ENCODE measurements at regions not wholly inside any gene's neighbourhood (a gene's known extent, or its start where the extent isn't known, plus 50 kb on each side); places are given as distances from the start of the nearest gene placed in this dataset.

DNA sequence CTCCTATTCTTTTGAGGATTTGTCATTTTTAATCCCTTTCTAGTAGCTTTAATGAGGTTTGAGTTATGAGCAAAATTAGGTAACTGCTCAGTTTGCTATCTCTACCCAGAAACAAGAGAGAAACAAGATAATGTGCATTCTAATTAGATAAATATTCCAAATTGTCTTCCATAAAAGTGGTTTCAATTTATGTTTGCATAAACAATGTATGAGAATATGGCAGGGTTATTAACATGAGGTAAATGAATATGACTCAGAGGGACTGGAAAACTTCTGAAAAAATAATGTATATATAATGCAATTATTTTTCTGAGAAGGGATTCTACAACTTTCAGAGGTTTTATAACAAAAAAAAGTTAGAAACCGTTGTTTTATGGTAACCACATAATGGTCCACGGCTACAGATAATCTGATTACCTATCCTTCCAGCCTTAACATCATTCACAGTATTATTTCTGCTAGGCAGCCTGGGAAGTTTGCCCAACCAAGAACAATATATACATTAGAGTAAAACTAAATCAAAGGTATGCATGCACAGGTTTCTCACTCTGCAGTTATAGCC lies 101.2 kb downstream of the CRPPA start:
- FAIRE-seq (no peak), DNase-seq (ENCODE audit: low spot score) (no peak)

DNA sequence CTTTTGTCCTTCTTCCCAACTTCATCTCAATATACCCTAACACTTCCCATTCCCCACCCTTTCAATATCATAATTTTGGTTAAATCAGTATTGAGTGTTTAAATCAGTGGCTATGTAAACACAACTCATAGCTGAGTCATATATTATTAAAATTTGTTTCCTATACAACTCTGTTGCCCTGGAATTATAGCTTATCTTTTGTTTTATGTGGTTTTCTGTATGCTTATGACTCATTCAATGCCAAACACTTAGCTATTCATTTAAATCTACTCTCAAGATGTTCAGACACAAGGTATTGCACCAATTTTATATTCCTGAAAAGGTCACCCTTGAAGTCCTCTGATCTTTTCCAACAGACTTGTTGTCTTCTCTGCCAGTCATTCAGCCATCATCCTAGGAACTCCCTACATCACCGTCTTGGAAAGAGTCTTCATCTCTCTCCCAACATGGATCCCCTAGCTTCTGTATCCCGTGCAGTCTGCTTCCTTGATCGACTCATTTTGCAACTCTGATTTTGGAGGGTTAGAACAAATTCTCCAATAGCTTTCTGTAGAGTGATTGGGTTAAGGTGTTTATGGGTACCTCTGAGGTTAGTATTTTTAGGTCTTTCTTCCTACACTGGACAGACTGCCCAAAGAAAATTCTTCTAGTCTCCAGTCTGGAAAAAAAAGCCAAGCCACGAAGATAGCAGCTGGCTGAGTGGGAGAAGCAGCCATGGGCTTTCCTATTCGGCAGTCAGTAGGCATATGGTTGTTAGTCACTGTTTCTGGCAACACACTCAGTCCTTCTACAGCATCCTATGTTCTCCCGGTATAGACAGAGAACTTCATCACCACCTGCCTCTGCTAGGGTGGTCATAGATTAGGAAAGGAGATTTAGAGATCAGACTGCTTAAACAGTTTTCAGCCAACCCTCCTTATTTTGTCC lies 102.1 kb downstream of the CRPPA start:
- peak; percentile 15 for DNase-seq (ENCODE audit: low spot score)

DNA sequence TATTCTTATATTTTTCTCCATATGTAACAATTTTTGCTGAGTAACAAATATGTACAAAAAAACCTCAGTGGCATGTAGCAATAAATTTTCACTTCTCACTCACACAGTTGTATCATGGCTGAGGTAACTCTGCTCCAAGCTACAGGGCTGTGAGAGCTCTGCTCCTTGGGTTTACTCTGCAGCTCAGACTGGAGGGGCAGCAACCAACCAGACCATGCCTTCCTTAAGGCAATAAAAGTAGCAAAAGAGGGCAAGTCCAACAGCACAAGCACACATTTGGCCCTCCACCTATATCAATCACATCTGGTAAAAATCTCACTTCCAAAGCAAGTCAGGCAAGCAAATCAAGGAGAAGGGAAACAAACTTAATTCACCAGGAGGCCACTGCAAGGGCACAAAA lies 102.9 kb downstream of the CRPPA start:
- no peak for DNase-seq (ENCODE audit: low spot score)
- no peak for FAIRE-seq

More for the DNA sequence above, 102.1 kb downstream of the CRPPA start:
- no peak for FAIRE-seq

DNA sequence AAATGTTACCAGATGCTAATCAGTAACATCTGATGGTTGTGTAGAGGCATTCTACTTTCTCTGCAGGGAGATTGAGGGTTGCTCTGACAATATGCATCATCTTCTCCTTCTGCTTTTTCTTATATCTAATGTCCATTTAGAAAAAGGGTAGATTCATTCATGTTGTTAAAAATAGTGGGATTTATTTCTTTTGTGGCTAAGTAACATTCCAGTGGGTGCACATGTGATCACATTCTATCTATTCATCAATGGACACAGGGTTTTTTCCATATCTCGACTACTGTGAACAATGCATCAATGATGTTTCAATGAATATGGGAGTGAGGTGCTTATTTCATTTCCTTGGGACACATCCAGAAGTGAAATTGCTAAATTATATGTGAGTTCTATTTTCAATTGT lies 103.9 kb downstream of the CRPPA start:
- DNase-seq (ENCODE audit: low spot score), result no peak
- no peak for FAIRE-seq

GRCh38 chr7:16315280-16315679 lies 106.1 kb downstream of the CRPPA start:
- DNase-seq (ENCODE audit: low spot score), result no peak
- FAIRE-seq, result no peak

GRCh38 chr7:16309129-16309528 lies 112.2 kb downstream of the CRPPA start:
- DNase-seq (ENCODE audit: low spot score), result no peak
- no peak for FAIRE-seq

DNA sequence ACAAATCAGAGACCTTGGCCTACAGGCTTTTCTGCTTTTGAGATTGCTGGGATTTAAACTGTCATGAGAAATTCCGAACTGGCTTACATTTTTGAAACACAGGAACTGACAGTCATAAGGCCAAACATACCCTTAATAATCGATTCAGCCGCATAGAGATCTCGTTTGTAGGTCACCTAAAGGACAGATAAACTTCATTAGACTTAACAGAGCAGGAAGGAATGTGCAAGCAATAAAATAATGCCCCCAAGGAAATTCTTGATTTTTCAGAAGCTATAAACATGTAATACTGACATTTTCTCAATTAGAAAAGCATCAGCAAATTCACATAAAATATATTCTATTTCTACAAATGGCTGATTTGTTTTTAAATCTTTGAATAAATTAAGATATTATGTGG lies 120.0 kb downstream of the CRPPA start:
- DNase-seq (ENCODE audit: low spot score) (no peak), FAIRE-seq (no peak)

GRCh38 chr7:16300361-16300895 lies 120.9 kb downstream of the CRPPA start:
- FAIRE-seq, result no peak

GRCh38 chr7:16299853-16300252 lies 121.5 kb downstream of the CRPPA start:
- DNase-seq (ENCODE audit: low spot score) (no peak), FAIRE-seq (no peak)

More at GRCh38 chr7:16300361-16300895, 120.9 kb downstream of the CRPPA start:
- no peak for DNase-seq (ENCODE audit: low spot score)

DNA sequence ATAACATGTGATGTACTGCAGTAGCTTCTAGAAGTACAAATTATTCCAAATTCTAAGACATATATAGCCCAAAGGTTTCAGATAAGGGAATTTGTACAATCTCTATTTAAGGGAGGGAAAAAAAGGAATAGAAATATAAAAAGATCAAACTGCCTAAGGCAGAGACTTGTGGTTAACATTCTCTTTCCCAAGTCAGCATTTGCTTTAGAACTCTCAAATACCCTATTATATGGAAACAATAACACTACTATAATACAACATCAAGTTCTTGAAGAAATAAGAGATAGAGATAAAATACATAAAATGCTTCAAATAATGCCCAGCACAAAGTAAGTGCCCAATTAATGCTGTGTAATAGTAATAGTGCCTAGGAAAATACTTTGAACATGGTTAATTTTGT lies 123.1 kb downstream of the CRPPA start:
- no peak for DNase-seq (ENCODE audit: low spot score)
- no peak for FAIRE-seq

GRCh38 chr7:16295558-16295957 lies 125.8 kb downstream of the CRPPA start:
- no peak for FAIRE-seq
- DNase-seq (ENCODE audit: low spot score), result no peak

GRCh38 chr7:16293669-16294425 lies 127.5 kb downstream of the CRPPA start:
- no peak for DNase-seq (ENCODE audit: low spot score)
- FAIRE-seq, result no peak

- no peak for DNase-seq (ENCODE audit: low spot score)
- FAIRE-seq, result no peak
Measured at GRCh38 chr7:16284581-16284980, 136.8 kb downstream of the CRPPA start.

DNA sequence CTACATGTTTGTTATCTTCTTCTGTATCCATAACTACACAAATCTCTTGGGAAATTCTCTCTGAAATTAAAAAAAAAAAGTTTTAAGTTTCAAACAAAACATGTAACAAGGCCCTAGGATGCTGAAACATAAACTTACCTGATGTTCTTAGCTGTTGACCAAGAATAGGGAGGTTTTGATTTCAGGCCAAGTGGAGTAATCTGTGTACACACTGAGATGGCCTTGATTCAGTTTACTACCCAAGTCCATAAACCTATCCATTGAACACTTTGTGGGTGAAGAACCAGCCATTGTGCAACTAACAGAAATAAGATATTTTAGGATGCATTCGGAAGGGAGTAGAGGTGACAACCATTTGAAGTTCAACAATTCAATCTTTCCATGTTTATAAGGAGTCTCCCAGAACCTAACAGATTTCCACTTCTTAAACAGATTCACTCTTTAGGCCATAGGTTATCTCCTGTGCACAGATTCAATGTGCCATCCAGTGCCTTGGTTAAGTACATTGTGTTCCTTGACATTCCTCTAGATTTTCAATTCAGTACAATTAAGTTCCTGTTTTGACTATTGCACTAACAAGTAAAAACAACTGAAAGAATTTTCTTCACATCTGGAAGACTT lies 143.1 kb downstream of the CRPPA start:
- no peak for FAIRE-seq

GRCh38 chr7:16271990-16272665 lies 149.2 kb downstream of the CRPPA start:
- FAIRE-seq, result no peak

More for the DNA sequence above, 143.1 kb downstream of the CRPPA start:
- no peak for DNase-seq (ENCODE audit: low spot score)

DNA sequence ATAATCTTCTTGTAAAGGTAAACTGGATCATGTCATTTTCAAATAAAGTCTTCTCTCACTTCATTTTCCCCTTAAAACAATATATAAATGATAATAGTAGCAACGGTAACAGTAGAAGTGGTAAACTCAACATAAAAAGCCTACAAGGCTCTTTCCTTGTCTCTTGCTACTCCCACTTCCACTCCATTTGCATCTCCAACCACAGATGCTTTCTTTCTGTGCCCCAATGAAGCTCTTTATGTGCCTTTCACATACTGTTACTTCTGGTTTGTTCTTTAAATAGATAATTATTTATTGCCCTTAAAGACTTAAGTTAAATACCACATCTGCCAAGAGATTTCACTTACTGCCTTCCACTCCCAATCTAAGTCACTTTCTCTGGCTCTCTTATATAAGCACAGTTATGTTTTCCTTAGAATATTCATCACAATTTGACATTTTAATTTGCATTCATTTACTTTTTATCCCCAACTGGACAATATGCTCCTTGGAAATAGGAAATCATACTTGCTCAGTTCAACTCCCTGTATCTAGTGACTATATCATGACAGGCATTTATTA lies 149.9 kb downstream of the CRPPA start:
- FAIRE-seq (no peak), DNase-seq (ENCODE audit: low spot score) (no peak)

More at GRCh38 chr7:16271990-16272665, 149.2 kb downstream of the CRPPA start:
- peak; percentile 63 for DNase-seq (ENCODE audit: low spot score)

DNA sequence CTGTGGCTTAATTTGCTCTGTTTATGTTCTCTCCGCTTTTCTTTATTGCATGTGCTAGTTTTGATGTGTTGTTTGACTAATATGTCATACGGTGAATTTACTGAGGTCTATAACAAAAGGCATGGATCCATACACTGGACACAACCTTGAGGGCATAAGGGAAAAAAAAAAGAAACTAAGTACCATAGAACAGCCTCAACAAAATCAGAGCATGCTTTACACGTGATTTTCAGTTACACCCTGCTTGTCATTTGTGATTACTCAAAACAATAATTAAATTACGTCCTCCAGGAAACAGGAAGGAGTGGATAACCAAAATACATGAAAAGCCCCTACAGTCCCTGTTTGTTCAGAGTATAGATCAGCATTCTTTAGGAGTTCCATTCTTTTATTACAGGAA lies 150.5 kb downstream of the CRPPA start:
- FAIRE-seq (no peak), DNase-seq (ENCODE audit: low spot score) (no peak)

DNA sequence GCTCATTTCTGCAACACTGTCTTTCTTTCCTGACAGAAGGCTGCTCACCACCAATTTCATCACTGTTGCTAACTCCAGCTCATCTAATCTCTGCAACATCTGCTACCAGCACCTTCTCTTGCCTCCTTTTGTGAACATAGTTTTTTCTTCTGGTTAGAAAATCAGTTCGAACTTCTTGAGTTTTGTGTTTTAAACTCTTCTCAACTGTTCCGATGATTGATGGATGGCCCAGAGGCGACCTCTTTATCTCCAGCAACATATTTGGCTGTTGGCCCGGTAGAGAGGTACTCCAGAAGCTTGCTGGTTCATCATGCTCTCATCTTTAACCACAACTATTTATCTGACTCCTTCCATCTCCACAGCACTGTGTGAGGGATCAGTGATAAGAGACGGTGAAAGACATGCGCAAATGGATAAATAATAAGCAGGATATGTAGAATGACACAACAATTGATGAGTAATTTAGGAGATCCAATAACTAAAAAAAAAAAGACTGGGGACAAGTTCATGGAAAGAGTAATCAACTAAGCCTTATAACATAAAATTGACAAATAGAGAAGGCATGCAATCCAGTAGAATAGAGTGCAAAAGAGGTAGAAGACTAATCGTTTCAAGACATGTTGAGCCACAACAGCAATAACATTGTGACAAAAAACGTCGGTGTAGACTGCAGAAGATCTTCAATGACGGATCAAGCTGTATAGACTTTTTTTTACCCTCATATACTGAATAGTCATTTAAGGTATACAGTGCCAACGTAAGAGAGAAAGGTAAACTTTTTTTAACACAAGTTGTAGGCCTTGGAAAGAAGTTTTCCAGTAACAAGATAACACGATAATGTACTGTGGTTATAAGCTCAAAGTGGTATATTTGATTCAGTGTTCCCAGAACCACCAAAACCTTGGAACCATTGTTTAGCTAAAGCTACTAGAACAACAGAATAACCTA lies 152.2 kb downstream of the CRPPA start:
- FAIRE-seq, result no peak
- peak; percentile 65 for DNase-seq (ENCODE audit: low spot score)
